Colonic mucosa (tissue), 4 donors: ENCODE measurements at regions not wholly inside any gene's neighbourhood (a gene's known extent, or its start where the extent isn't known, plus 50 kb on each side); places are given as distances from the start of the nearest gene placed in this dataset.
"Not testable (repeated sequence)": the region's sequence is repeated elsewhere in the genome, so short reads cannot be mapped to it uniquely, and the experiment has no call there.

Experiments used
- DNase-seq: peaks from one replicate; pipeline ENCODE4 v3.0.0-alpha.2; 2020
- H3K27ac ChIP-seq: fragments of 200-600 bp; one replicate; pipeline ENCODE4 v1.8.0; 2021
- H3K27me3 ChIP-seq: fragments of 200-600 bp; one replicate; pipeline ENCODE4 v1.8.0; 2021
- H3K36me3 ChIP-seq: fragments of 200-600 bp; one replicate; pipeline ENCODE4 v1.8.0; 2021
- H3K4me1 ChIP-seq: fragments of 200-600 bp; one replicate; pipeline ENCODE4 v1.8.0; 2021; ENCODE audit warnings: mild to moderate bottlenecking
- H3K4me3 ChIP-seq: fragments of 200-600 bp; one replicate; pipeline ENCODE4 v1.8.0; 2021
- H3K9ac ChIP-seq, 2 donors: one replicate each; pipeline ENCODE4 v1.7.0; 2013; ENCODE audit warnings: control low read depth in 2 of 2, low read depth in 2 of 2, low read length in 2 of 2
- H3K9me3 ChIP-seq: fragments of 200-600 bp; one replicate; pipeline ENCODE4 v1.8.0; 2021
- intact Hi-C: fragments of 100-400 bp; cut with DNase I; formaldehyde crosslinking; loops from one replicate; pipeline ENCODE4 v1.14.1; 2022
- TF ChIP-seq, protein P1 (sequence below): fragments of 200-600 bp; IDR thresholded peaks from one replicate; pipeline ENCODE4 v1.8.0; 2022; ENCODE audit warnings: antibody characterized with exemption, mild to moderate bottlenecking
- donor health status: healthy.
- donor health status: DM: no; HTN: no; CAD: no.
- donor health status: DM: no; HTN: no; CAD: no.

DNA sequence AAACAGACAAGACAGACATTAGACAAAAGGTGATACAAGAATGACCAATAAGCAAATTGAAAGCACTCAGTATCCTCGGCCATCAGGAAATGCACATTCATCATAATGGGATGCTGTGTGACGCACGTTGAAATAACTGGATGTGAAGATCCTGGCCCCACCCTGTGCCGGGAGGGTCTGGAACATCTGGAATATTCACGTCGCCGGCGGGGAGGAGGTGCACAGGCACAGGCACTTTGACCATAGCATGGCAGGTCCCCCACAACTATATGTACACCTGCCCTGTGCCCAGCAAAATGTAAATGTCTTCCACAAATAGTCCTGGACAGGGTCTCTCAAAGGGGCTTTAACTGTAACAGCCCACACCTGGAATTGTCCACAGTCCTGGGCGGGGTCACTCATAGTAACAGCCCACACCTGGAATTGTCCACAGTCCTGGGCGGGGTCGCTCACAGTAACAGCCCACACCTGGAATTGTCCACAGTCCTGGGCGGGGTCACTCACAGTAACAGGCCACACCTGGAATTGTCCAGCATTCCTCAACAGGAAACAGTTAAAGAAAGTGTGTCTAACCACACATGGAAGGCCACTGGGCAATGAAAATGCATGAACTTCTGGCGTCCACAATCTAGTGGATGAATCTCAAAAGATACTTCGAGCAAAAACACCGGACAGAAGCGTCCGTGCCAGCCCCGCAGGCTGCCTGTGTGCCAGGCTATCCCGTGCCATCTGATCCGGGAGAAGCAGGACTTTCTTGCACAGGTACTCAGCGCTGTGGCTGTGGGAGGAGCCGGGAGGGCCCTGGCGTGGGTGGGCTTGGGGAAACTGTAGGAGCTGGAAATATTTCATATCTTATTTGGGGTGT is 113.4 kb downstream of the RTP5 start:
- no peak overlapping the region for H3K27ac ChIP-seq
- H3K9ac ChIP-seq = no peak overlapping the region
- DNase-seq = no peak
- no peaks in the 10 kb centered on the region for H3K4me1 ChIP-seq
- H3K4me3 ChIP-seq = no peak overlapping the region
- TF ChIP-seq, protein P1, sequence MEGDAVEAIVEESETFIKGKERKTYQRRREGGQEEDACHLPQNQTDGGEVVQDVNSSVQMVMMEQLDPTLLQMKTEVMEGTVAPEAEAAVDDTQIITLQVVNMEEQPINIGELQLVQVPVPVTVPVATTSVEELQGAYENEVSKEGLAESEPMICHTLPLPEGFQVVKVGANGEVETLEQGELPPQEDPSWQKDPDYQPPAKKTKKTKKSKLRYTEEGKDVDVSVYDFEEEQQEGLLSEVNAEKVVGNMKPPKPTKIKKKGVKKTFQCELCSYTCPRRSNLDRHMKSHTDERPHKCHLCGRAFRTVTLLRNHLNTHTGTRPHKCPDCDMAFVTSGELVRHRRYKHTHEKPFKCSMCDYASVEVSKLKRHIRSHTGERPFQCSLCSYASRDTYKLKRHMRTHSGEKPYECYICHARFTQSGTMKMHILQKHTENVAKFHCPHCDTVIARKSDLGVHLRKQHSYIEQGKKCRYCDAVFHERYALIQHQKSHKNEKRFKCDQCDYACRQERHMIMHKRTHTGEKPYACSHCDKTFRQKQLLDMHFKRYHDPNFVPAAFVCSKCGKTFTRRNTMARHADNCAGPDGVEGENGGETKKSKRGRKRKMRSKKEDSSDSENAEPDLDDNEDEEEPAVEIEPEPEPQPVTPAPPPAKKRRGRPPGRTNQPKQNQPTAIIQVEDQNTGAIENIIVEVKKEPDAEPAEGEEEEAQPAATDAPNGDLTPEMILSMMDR = no peak
- intact Hi-C loops = no loop called here
- H3K9me3 ChIP-seq = no peaks in the 10 kb centered on the region
- no peaks in the 10 kb centered on the region for H3K27me3 ChIP-seq
- H3K36me3 ChIP-seq = no peaks in the 10 kb centered on the region

DNA sequence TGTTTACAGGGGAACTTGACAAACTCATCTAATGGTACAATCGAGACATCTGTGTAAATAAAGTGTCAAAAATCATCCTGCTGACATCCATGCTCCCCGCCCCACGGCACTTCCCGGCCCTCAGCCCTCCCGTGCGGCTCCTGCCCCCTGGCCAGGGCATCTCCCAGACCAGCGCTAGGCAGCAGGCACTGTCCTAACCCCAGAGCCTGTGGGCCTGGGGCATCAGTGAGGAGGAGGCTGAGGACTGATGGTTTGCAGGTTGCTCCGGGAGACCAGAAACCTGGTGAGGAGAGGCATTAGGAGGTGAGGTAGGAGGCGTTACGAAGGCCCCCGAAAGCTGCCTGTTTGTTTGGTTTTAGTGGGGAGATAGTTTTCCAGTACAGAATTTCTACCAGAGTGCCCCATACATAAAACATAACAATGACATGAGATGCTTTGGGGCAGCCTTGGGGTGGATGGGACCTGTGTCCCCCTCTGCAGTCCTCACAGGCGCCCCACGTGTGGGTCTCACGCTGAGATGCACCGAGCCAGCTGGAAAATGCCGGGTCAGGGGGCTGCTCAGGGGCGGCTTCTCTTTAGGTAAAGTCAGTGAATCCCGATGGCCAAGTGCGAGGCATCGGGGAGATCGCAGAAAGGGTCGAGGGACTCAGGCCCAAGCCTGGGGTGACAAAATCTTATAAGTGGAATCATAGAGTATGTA is 114.2 kb downstream of the RTP5 start:
- no peak overlapping the region for H3K4me3 ChIP-seq
- TF ChIP-seq, protein P1 = no peak

DNA sequence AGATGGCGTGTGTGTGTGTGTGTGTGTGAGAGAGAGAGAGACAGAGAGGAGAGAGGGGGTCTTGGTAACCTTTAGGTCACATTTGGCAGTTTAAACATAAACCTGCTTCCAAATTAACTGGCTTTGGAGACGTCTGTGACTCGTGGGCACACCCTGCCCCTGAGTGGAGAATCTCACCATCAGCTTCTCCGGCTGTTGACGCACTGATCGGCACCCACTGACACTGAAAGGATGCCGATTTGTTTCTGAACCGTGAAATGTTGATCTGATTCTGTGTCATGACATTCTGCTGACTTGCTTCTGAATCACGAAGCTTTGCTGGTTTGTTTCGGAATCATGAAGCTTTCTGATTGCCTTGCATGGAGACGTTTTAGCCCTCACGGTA is 114.7 kb downstream of the RTP5 start:
- DNase-seq = no peak
- intact Hi-C loops = no loop called here
- no peaks in the 10 kb centered on the region for H3K4me1 ChIP-seq
- no peak overlapping the region for H3K9ac ChIP-seq
- H3K27me3 ChIP-seq = no peaks in the 10 kb centered on the region
- H3K36me3 ChIP-seq = no peaks in the 10 kb centered on the region
- TF ChIP-seq, protein P1 = no peak
- no peak overlapping the region for H3K4me3 ChIP-seq
- H3K9me3 ChIP-seq = no peaks in the 10 kb centered on the region
- no peak overlapping the region for H3K27ac ChIP-seq

More for the DNA sequence above, 114.2 kb downstream of the RTP5 start:
- intact Hi-C loops = no loop called here
- H3K9ac ChIP-seq = no peak overlapping the region
- H3K27ac ChIP-seq = no peak overlapping the region
- H3K4me1 ChIP-seq = no peaks in the 10 kb centered on the region
- H3K27me3 ChIP-seq = no peaks in the 10 kb centered on the region
- H3K36me3 ChIP-seq = no peaks in the 10 kb centered on the region
- DNase-seq = no peak
- no peaks in the 10 kb centered on the region for H3K9me3 ChIP-seq

DNA sequence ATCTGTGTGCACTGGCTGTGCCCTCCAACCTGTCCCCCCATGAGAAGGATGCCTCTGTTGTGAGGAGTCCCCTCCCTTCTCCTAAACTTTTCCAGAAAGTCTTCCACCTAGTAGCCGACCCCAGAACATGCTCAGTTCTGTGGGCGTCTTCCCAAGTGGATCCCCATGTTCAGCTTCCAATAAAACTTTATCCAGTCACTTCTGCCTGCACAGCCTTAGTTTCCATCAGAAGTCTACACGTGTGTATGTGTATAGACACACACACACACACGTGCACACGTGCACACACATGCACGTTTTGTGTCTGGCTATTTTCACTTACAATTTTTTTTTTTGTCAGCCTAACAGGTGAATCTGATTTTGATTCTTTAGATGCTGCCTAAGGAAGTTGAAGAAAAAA is 115.1 kb downstream of the RTP5 start:
- no peak overlapping the region for H3K4me3 ChIP-seq
- H3K9me3 ChIP-seq = no peaks in the 10 kb centered on the region
- TF ChIP-seq, protein P1 = no peak
- H3K27me3 ChIP-seq = no peaks in the 10 kb centered on the region
- H3K4me1 ChIP-seq = no peaks in the 10 kb centered on the region
- no peak overlapping the region for H3K9ac ChIP-seq
- DNase-seq = no peak
- intact Hi-C loops = no loop called here
- H3K36me3 ChIP-seq = no peaks in the 10 kb centered on the region
- no peak overlapping the region for H3K27ac ChIP-seq

DNA sequence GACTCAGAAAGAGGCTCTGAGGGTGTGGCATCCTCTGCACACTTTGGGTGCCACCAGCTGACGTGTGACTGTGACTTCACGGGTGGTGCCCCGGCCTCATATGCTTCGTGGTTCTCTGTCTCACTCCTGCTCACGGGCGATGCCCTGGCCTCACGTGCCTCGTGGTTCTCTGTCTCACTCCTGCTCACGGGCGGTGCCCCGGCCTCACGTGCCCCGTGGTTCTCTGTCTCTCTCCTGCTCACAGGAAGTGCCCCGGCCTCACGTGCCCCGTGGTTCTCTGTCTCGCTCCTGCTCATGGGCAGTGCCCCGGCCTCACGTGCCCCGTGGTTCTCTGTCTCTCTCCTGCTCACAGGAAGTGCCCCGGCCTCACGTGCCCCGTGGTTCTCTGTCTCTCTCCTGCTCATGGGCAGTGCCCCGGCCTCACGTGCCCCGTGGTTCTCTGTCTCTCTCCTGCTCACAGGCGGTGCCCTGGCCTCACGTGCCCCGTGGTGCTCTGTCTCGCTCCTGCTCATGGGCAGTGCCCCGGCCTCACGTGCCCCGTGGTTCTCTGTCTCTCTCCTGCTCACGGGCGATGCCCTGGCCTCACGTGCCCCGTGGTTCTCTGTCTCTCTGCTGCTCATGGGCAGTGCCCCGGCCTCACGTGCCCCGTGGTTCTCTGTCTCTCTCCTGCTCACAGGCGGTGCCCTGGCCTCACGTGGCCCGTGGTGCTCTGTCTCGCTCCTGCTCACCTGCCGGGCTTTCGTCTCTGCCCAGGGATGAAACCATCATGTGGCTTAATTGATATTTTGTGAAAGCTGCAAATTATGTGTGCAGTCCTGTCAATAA is 115.8 kb downstream of the RTP5 start:
- DNase-seq, H3K27me3 ChIP-seq, H3K4me1 ChIP-seq, H3K4me3 ChIP-seq, H3K27ac ChIP-seq, H3K9me3 ChIP-seq, intact Hi-C loops, H3K9ac ChIP-seq, H3K36me3 ChIP-seq: not testable (repeated sequence)
